ENCODE measurements at regions not wholly inside any gene's neighbourhood (a gene's known extent, or its start where the extent isn't known, plus 50 kb on each side); places are given as distances from the start of the nearest gene placed in this dataset.

DNA sequence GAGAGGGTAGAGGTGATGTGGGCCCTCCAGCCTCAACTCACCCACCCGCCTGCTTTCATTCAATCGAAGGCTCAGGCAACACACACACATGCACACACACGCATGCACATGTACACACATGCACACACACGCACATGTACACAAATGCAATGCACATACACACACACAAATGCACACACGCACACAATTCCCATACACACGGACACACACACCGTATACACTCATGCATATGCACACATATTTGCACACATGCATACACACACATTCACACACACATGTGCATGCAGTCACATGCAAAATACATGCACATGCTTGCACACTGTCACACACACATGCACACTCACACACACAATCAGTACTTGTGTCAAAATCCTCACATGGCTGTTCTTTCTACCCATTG is 55.9 kb upstream of the SPACA7 start:
- intact Hi-C loops (cut with DNase I) = no loop called here

DNA sequence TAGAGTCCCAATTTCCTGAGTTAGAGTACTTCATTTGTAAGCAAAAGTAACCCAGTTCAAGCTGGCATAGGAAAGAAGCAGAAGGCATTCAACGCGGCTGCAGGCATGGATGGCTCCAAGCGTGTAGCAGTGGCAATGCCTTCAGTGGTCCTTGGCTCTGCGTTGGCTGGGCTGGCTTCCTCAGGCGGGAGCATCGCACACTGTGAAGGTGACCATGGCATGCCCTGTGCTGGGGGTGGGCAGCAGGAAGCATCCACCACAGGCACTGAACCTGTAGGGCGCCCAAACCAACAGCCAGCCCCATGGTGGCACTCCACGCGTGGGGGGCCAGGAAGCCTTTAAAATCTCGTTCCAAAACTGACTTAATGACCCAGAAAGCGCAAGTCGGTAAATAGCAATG is 53.6 kb upstream of the SPACA7 start:
- intact Hi-C loops (cut with DNase I) = no loop called here
- no peak for DNase-seq (ENCODE audit: low spot score)

More for the DNA sequence above, 55.9 kb upstream of the SPACA7 start:
- DNase-seq (ENCODE audit: low spot score) = no peak

- intact Hi-C loops (cut with DNase I) = no loop called here
- DNase-seq (ENCODE audit: low spot score) = no peak
These were observed 52.0 kb upstream of the SPACA7 start for GRCh38 chr13:112324116-112324515.

- intact Hi-C loops (cut with DNase I) = no loop called here
- no peak for DNase-seq (ENCODE audit: low spot score)
These were observed 50.9 kb upstream of the SPACA7 start for GRCh38 chr13:112325142-112325808.

DNA sequence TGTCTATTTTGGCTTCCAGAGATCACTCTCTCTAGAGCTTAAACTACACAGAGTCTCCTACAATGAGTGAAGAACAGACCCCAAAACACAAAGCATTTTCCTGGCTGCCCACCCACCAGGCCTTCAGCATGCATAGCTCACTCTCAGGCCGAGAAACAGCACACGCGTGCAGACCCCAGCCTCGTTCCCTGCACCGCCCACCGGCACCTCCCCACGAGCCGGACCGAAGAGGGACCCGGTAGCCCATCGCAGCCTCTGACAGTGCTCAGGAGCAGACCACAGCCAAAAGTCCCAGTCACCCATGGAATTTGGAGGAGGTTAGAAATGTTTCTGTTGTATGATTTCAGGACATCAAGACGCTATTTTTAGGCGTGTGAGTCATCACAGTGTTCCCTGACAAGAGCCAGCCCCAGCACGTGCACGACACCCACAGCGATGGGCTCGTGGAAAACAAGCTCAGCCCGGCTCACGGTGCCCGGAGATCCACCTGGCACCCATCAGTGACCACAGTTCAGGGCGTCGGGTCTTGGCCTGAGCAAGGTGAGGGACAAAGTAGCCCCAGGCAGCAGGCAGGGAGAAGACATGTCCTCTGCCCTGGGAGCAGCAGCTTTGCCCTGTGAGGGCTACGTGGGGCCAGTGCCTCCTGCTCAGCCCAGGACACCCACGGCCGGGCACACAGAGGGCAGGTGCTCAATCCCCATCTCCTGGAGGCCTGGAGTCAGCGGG is 50.1 kb upstream of the SPACA7 start:
- intact Hi-C loops (cut with DNase I) = no loop called here
- DNase-seq (ENCODE audit: low spot score) = no peak
